ENCODE measurements at regions not wholly inside any gene's neighbourhood (a gene's known extent, or its start where the extent isn't known, plus 50 kb on each side); places are given as distances from the start of the nearest gene placed in this dataset.

DNA sequence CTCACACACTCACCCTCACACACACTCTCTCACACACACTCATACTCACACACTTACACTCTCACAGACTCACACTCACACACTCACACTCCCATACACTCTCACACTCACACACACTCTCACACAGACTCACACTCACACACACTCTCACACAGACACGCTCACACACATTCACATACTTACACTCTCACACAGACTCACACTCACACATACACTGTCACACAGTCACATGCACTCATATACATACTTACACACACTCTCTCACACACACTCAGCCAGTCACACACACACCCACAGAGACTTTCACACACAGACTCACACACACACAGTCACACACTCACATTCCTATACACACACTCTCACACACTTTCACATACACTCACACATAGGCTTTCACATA, 1478.8 kb downstream of the BRD1 start:
- no peaks in the 10 kb centered on the region for H3F3A ChIP-seq (ENCODE audit: insufficient read depth)
- no peak overlapping the region for H3K4me3 ChIP-seq
- H3K27ac ChIP-seq, result no peak overlapping the region
- H3K4me1 ChIP-seq (ENCODE audit: insufficient read depth), result no peaks in the 10 kb centered on the region
- no peaks in the 10 kb centered on the region for H3K27me3 ChIP-seq (replicated peaks; ENCODE audit: insufficient read depth)
- TF ChIP-seq EZH2phosphoT487 (IDR thresholded peaks at IDR 0.05; ENCODE audit: insufficient read depth, low read depth) (no peak), EZH2 (IDR thresholded peaks at IDR 0.05; ENCODE audit: insufficient read depth, poor library complexity, severe bottlenecking) (no peak)
- 39 to 60% methylated on average over 1 of the region's 1 CpG for WGBS, 2 experiments (ENCODE audit: low coverage in 1 of 2, low lambda C conversion rate in 2 of 2, missing lambda C conversion rate in 2 of 2)
- H3K4me2 ChIP-seq (ENCODE audit: unreplicated experiment), result no peak overlapping the region
- no peaks in the 10 kb centered on the region for H3K79me2 ChIP-seq (ENCODE audit: insufficient read depth)
- no peaks in the 10 kb centered on the region for H4K20me1 ChIP-seq (ENCODE audit: insufficient read depth)
- DNase-seq, result no peak
- H3K9ac ChIP-seq, result no peak overlapping the region
- no peaks in the 10 kb centered on the region for H3K36me3 ChIP-seq (ENCODE audit: low read depth)
- H3K9me3 ChIP-seq (ENCODE audit: low read depth), result no peaks in the 10 kb centered on the region
- in situ Hi-C loops (cut with MboI), result no loop called here
- H2AFZ ChIP-seq, result no peak overlapping the region
- no peaks in the 10 kb centered on the region for H3K9me2 ChIP-seq (ENCODE audit: insufficient read depth)

DNA sequence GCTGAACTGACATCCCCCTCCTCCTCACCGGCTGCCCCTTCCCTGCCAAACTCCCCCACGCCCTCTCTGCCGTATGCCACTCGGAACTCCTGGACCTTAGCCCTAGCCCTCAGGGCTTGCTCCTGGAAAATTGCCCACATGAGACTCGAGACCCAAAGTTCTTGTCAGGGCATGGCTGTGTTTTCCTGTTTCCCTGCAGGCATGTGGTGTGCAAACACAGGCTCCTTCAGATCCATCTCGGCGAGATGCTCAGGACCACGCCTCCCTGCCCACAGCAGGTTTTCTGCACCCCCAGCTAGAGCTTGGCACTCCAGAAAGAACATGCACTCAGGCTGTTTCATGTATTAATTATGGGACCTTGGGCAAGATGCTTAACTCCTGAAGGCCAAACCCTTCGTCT, 1480.4 kb downstream of the BRD1 start:
- Histone ChIP-seq H4K20me1 (ENCODE audit: insufficient read depth) (no peaks in the 10 kb centered on the region), H3K27me3 (replicated peaks; ENCODE audit: insufficient read depth) (no peaks in the 10 kb centered on the region), H3K9me2 (ENCODE audit: insufficient read depth) (no peaks in the 10 kb centered on the region), H3K4me2 (ENCODE audit: unreplicated experiment) (no peak overlapping the region), H3F3A (ENCODE audit: insufficient read depth) (no peaks in the 10 kb centered on the region), H2AFZ (no peak overlapping the region), H3K36me3 (ENCODE audit: low read depth) (no peaks in the 10 kb centered on the region), H3K4me1 (ENCODE audit: insufficient read depth) (no peaks in the 10 kb centered on the region), H3K27ac (no peak overlapping the region), H3K9me3 (ENCODE audit: low read depth) (no peaks in the 10 kb centered on the region), H3K4me3 (no peak overlapping the region), H3K79me2 (ENCODE audit: insufficient read depth) (no peaks in the 10 kb centered on the region), H3K9ac (no peak overlapping the region)
- in situ Hi-C loops (cut with MboI), result no loop called here
- DNase-seq, result no peak
- no peak for TF ChIP-seq EZH2 (IDR thresholded peaks at IDR 0.05; ENCODE audit: insufficient read depth, poor library complexity, severe bottlenecking)
- TF ChIP-seq EZH2phosphoT487 (IDR thresholded peaks at IDR 0.05; ENCODE audit: insufficient read depth, low read depth), result no peak
- 41 to 46% methylated on average over 9 of the region's 9 CpGs for WGBS, 2 experiments (ENCODE audit: low coverage in 1 of 2, low lambda C conversion rate in 2 of 2, missing lambda C conversion rate in 2 of 2)

DNA sequence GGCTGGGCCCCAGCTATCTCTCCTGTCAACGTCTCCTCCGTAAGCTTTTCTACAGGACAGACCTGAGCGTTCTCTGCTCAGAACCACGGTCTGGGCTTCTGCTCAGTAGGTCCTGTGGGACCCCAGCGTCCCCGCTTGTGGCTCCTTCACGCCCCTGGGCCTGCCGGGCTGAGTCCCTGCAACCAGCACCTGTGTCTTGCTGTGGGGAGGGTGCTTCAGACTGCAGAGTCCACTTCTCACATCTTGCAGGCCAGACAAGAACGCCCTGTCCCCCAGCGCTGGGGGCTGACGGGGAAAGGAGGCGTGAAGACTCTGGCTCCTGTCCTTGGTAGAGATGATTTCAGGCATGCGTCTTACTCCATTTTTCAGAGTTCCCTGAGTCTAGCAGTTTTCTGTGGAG, 1480.8 kb downstream of the BRD1 start:
- H3K9ac ChIP-seq, result no peak overlapping the region
- no peaks in the 10 kb centered on the region for H3K4me1 ChIP-seq (ENCODE audit: insufficient read depth)
- H4K20me1 ChIP-seq (ENCODE audit: insufficient read depth), result no peaks in the 10 kb centered on the region
- TF ChIP-seq EZH2phosphoT487 (IDR thresholded peaks at IDR 0.05; ENCODE audit: insufficient read depth, low read depth) (no peak), EZH2 (IDR thresholded peaks at IDR 0.05; ENCODE audit: insufficient read depth, poor library complexity, severe bottlenecking) (no peak)
- H3K36me3 ChIP-seq (ENCODE audit: low read depth), result no peaks in the 10 kb centered on the region
- no peaks in the 10 kb centered on the region for H3K9me3 ChIP-seq (ENCODE audit: low read depth)
- no peak overlapping the region for H3K27ac ChIP-seq
- H3F3A ChIP-seq (ENCODE audit: insufficient read depth), result no peaks in the 10 kb centered on the region
- no peak overlapping the region for H3K4me2 ChIP-seq (ENCODE audit: unreplicated experiment)
- 64 to 65% methylated on average over 13 of the region's 13 CpGs for WGBS, 2 experiments (ENCODE audit: low coverage in 1 of 2, low lambda C conversion rate in 2 of 2, missing lambda C conversion rate in 2 of 2)
- DNase-seq, result no peak
- H3K27me3 ChIP-seq (replicated peaks; ENCODE audit: insufficient read depth), result no peaks in the 10 kb centered on the region
- H2AFZ ChIP-seq, result no peak overlapping the region
- H3K9me2 ChIP-seq (ENCODE audit: insufficient read depth), result no peaks in the 10 kb centered on the region
- no peaks in the 10 kb centered on the region for H3K79me2 ChIP-seq (ENCODE audit: insufficient read depth)
- no peak overlapping the region for H3K4me3 ChIP-seq
- in situ Hi-C loops (cut with MboI), result no loop called here

DNA sequence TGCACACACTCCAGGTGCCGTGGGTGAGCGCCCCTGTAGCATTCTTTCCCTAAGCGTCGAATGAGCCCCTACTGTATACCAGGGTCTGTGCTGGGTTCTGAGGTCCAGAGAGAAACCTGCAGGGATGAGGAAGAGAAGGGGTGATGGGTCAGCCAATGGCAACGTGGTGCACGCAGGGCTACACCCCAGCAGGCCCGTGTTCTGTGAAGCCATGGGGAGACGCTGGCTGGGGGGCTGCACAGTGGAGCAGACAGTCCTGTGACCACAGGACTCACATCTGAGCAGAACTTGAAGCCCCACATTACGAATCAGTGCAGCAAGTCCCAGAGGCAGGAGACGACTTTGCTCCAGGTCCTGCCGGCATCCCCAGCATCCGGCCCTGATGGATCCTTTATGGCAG, 1481.4 kb downstream of the BRD1 start:
- no peak overlapping the region for H3K4me2 ChIP-seq (ENCODE audit: unreplicated experiment)
- H2AFZ ChIP-seq, result no peak overlapping the region
- H3K36me3 ChIP-seq (ENCODE audit: low read depth), result no peaks in the 10 kb centered on the region
- no peaks in the 10 kb centered on the region for H3K4me1 ChIP-seq (ENCODE audit: insufficient read depth)
- H3K79me2 ChIP-seq (ENCODE audit: insufficient read depth), result no peaks in the 10 kb centered on the region
- H3K27ac ChIP-seq, result no peak overlapping the region
- H3K9me3 ChIP-seq (ENCODE audit: low read depth), result no peaks in the 10 kb centered on the region
- DNase-seq, result no peak
- no peak for TF ChIP-seq EZH2phosphoT487 (IDR thresholded peaks at IDR 0.05; ENCODE audit: insufficient read depth, low read depth)
- TF ChIP-seq EZH2 (IDR thresholded peaks at IDR 0.05; ENCODE audit: insufficient read depth, poor library complexity, severe bottlenecking), result no peak
- WGBS, 2 experiments (ENCODE audit: low coverage in 1 of 2, low lambda C conversion rate in 2 of 2, missing lambda C conversion rate in 2 of 2), result 63 to 70% methylated on average over 11 to 12 of the region's 12 CpGs
- no peak overlapping the region for H3K4me3 ChIP-seq
- no peaks in the 10 kb centered on the region for H3K27me3 ChIP-seq (replicated peaks; ENCODE audit: insufficient read depth)
- no peak overlapping the region for H3K9ac ChIP-seq
- in situ Hi-C loops (cut with MboI), result no loop called here
- no peaks in the 10 kb centered on the region for H3K9me2 ChIP-seq (ENCODE audit: insufficient read depth)
- no peaks in the 10 kb centered on the region for H3F3A ChIP-seq (ENCODE audit: insufficient read depth)
- H4K20me1 ChIP-seq (ENCODE audit: insufficient read depth), result no peaks in the 10 kb centered on the region

DNA sequence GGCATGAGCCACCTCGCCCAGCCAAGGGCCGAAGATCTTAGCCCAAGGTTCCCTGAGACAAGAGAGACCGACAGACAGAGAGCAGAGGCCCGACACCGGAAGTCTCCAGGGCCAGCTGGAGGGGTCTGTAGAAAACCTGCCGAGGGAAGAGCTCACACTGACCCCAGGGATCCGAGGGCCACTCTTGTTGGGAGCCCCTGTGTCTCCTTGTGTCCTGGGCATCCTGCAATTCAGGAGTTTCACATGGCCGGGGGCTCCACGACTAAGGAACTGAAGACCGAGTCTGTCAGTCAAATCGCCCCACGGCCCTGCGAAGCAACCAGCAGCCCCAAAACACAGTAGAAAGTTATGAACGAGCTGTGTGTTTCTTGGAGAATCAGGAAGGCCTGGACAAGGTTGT, 1482.0 kb downstream of the BRD1 start:
- H3K36me3 ChIP-seq (ENCODE audit: low read depth), result no peaks in the 10 kb centered on the region
- no peaks in the 10 kb centered on the region for H4K20me1 ChIP-seq (ENCODE audit: insufficient read depth)
- no peaks in the 10 kb centered on the region for H3K27me3 ChIP-seq (replicated peaks; ENCODE audit: insufficient read depth)
- H3K9me3 ChIP-seq (ENCODE audit: low read depth), result no peaks in the 10 kb centered on the region
- DNase-seq, result no peak
- H3K79me2 ChIP-seq (ENCODE audit: insufficient read depth), result no peaks in the 10 kb centered on the region
- H2AFZ ChIP-seq, result no peak overlapping the region
- no peaks in the 10 kb centered on the region for H3K4me1 ChIP-seq (ENCODE audit: insufficient read depth)
- no peak overlapping the region for H3K27ac ChIP-seq
- TF ChIP-seq EZH2 (IDR thresholded peaks at IDR 0.05; ENCODE audit: insufficient read depth, poor library complexity, severe bottlenecking), result no peak
- TF ChIP-seq EZH2phosphoT487 (IDR thresholded peaks at IDR 0.05; ENCODE audit: insufficient read depth, low read depth), result no peak
- H3F3A ChIP-seq (ENCODE audit: insufficient read depth), result no peaks in the 10 kb centered on the region
- H3K9ac ChIP-seq, result no peak overlapping the region
- no peak overlapping the region for H3K4me2 ChIP-seq (ENCODE audit: unreplicated experiment)
- no peak overlapping the region for H3K4me3 ChIP-seq
- WGBS, 2 experiments (ENCODE audit: low coverage in 1 of 2, low lambda C conversion rate in 2 of 2, missing lambda C conversion rate in 2 of 2), result 55 to 56% methylated on average over 14 of the region's 14 CpGs
- H3K9me2 ChIP-seq (ENCODE audit: insufficient read depth), result no peaks in the 10 kb centered on the region
- in situ Hi-C loops (cut with MboI), result no loop called here
